Loucy (cell line): ENCODE measurements at regions not wholly inside any gene's neighbourhood (a gene's known extent, or its start where the extent isn't known, plus 50 kb on each side); places are given as distances from the start of the nearest gene placed in this dataset.
"Not testable (repeated sequence)": the region's sequence is repeated elsewhere in the genome, so short reads cannot be mapped to it uniquely, and the experiment has no call there.

Experiments
- CTCF ChIP-seq: fragments of 200-600 bp; sonication (generic); conservative IDR thresholded peaks from 2 replicates; pipeline ENCODE4 v1.5.1; 2014; ENCODE audit warnings: mild to moderate bottlenecking, antibody characterized with exemption, low read length
- EZH2phosphoT487 ChIP-seq: fragments of 200-600 bp; IDR thresholded peaks from 2 replicates; pipeline ENCODE4 v1.6.1; 2018; ENCODE audit warnings: antibody characterized with exemption, mild to moderate bottlenecking, moderate library complexity, borderline replicate concordance

GRCh38 chr16:18130478-18131120 is 205.9 kb downstream of the NPIPA8 start:
- not testable (repeated sequence) for TF ChIP-seq EZH2phosphoT487, CTCF
